ENCODE measurements at regions not wholly inside any gene's neighbourhood (a gene's known extent, or its start where the extent isn't known, plus 50 kb on each side); places are given as distances from the start of the nearest gene placed in this dataset.

- no peak for TF ChIP-seq CTCF (IDR thresholded peaks at IDR 0.05; ENCODE audit: unreplicated experiment)
- H3K9me3 Mint-ChIP-seq = peaks cover 8% of the 10 kb centered on the region
These were observed 422.1 kb upstream of the TGFBR2 start for GRCh38 chr3:30184091-30184810.

GRCh38 chr3:30185872-30186271, 420.5 kb upstream of the TGFBR2 start:
- no peak for DNase-seq (ENCODE audit: low spot score in 2 of 2, unreplicated experiment in 2 of 2)
- H3K4me1 Mint-ChIP-seq = peaks cover 27% of the 10 kb centered on the region
- TF ChIP-seq CTCF (IDR thresholded peaks at IDR 0.05; ENCODE audit: unreplicated experiment) = no peak
- peaks cover 5% of the 10 kb centered on the region for H3K9me3 Mint-ChIP-seq
- H3K36me3 Mint-ChIP-seq = no peaks in the 10 kb centered on the region
- H3K27ac Mint-ChIP-seq = no peak overlapping the region
- H3K27me3 Mint-ChIP-seq (ENCODE audit: low read depth) = no peaks in the 10 kb centered on the region
- no peak overlapping the region for H3K4me3 Mint-ChIP-seq

More at GRCh38 chr3:30184091-30184810, 422.1 kb upstream of the TGFBR2 start:
- no peaks in the 10 kb centered on the region for H3K36me3 Mint-ChIP-seq
- no peaks in the 10 kb centered on the region for H3K27me3 Mint-ChIP-seq (ENCODE audit: low read depth)
- no peak overlapping the region for H3K27ac Mint-ChIP-seq
- H3K4me1 Mint-ChIP-seq = peaks cover 19% of the 10 kb centered on the region
- DNase-seq (ENCODE audit: low spot score in 2 of 2, unreplicated experiment in 2 of 2) = no peak
- H3K4me3 Mint-ChIP-seq = no peak overlapping the region

- Mint-ChIP-seq H3K4me3 (no peak overlapping the region), H3K27me3 (ENCODE audit: low read depth) (no peaks in the 10 kb centered on the region), H3K9me3 (peaks cover 5% of the 10 kb centered on the region), H3K27ac (no peak overlapping the region), H3K4me1 (peaks cover 27% of the 10 kb centered on the region), H3K36me3 (no peaks in the 10 kb centered on the region)
- TF ChIP-seq CTCF (IDR thresholded peaks at IDR 0.05; ENCODE audit: unreplicated experiment) = no peak
- DNase-seq (ENCODE audit: low spot score in 2 of 2, unreplicated experiment in 2 of 2) = no peak
These were observed 419.6 kb upstream of the TGFBR2 start for GRCh38 chr3:30186741-30187219.

- Mint-ChIP-seq H3K4me1 (peaks cover 24% of the 10 kb centered on the region), H3K4me3 (no peak overlapping the region), H3K27ac (no peak overlapping the region), H3K36me3 (no peaks in the 10 kb centered on the region), H3K27me3 (ENCODE audit: low read depth) (no peaks in the 10 kb centered on the region), H3K9me3 (peaks cover 5% of the 10 kb centered on the region)
- DNase-seq (ENCODE audit: low spot score in 2 of 2, unreplicated experiment in 2 of 2) = no peak
- TF ChIP-seq CTCF (IDR thresholded peaks at IDR 0.05; ENCODE audit: unreplicated experiment) = no peak
These were observed 419.0 kb upstream of the TGFBR2 start for GRCh38 chr3:30187366-30187765.

- Mint-ChIP-seq H3K27ac (no peak overlapping the region), H3K36me3 (no peaks in the 10 kb centered on the region), H3K9me3 (peaks cover 5% of the 10 kb centered on the region), H3K27me3 (ENCODE audit: low read depth) (no peaks in the 10 kb centered on the region), H3K4me3 (no peak overlapping the region), H3K4me1 (peaks cover 20% of the 10 kb centered on the region)
- no peak for TF ChIP-seq CTCF (IDR thresholded peaks at IDR 0.05; ENCODE audit: unreplicated experiment)
- DNase-seq (ENCODE audit: low spot score in 2 of 2, unreplicated experiment in 2 of 2) = no peak
These were observed 417.7 kb upstream of the TGFBR2 start for GRCh38 chr3:30188713-30189112.
